HepG2 (cell line): ENCODE measurements at regions not wholly inside any gene's neighbourhood (a gene's known extent, or its start where the extent isn't known, plus 50 kb on each side); places are given as distances from the start of the nearest gene placed in this dataset.

ENCODE experiments used
- ATAC-seq: fragments of 200-7000 bp; cut with Tn5 transposase; 3 replicates; pipeline ENCODE4 v1.9.1; 2020; ENCODE audit warnings: mild to moderate bottlenecking, moderate library complexity
- BruUV-seq: library from RNA; stranded (reverse); fragments of 400-500 nt; replicated peaks from 2 replicates; lab custom pipeline; 2021; lab: Mats Ljungman, UMichigan
- CTCF ChIA-PET: fragments of 300-600 bp; formaldehyde crosslinking; extraction: SDS; loops from one replicate; lab custom pipeline; 2021; ENCODE audit warnings: low total read pairs, inconsistent platforms, low intra/inter-chr PET ratio; lab: Yijun Ruan, JAX
- POLR2A ChIA-PET: fragments of 350-600 bp; sonication (Branson Sonifier 250); formaldehyde crosslinking; loops from one replicate; lab custom pipeline; 2020; ENCODE audit warnings: antibody characterized with exemption, inconsistent platforms; lab: Yijun Ruan, JAX
- DNase-seq: peaks from one replicate; pipeline ENCODE4 v3.0.0-alpha.2; 2015; ENCODE audit warnings: low spot score
- FAIRE-seq: peaks from 3 replicates; lab custom pipeline; 2011; peaks lifted over from hg19 to GRCh38; lab: Jason Lieb, UNC
- H2AFZ ChIP-seq: one replicate; pipeline ENCODE4 v1.6.1; 2011; ENCODE audit warnings: low read length, inconsistent platforms
- H3K27ac ChIP-seq: fragments of 300-600 bp; 3 replicates; pipeline ENCODE4 v1.8.0; 2011; ENCODE audit warnings: mixed run types, mild to moderate bottlenecking, mixed read lengths, low read length, inconsistent platforms; ENCODE audit not compliant: insufficient read depth; ENCODE audit errors: extremely low read length
- H3K27me3 ChIP-seq, 2 experiments: fragments of 200-600 bp in 1 of 2; 2 replicates in 1 of 2; 3 replicates in 1 of 2; pipeline versions ENCODE4 v1.6.0 to v1.8.0; 2011; ENCODE audit warnings: low read length in 2 of 2, mild to moderate bottlenecking in 2 of 2, moderate library complexity in 2 of 2, inconsistent platforms in 1 of 2; ENCODE audit not compliant: insufficient read depth in 2 of 2, control insufficient read depth in 1 of 2
- H3K36me3 ChIP-seq, 2 experiments: fragments of 200-600 bp in 1 of 2; replicated peaks in 1 of 2; 2 replicates in 1 of 2; 3 replicates in 1 of 2; pipeline versions ENCODE4 v1.5.1 to v1.8.0; 2011; ENCODE audit warnings: low read length in 2 of 2, inconsistent platforms in 1 of 2; ENCODE audit not compliant: insufficient read depth in 2 of 2, control insufficient read depth in 1 of 2
- H3K4me1 ChIP-seq: 2 replicates; pipeline ENCODE4 v1.5.1; 2012; ENCODE audit warnings: low read length, inconsistent platforms; ENCODE audit not compliant: insufficient read depth
- H3K4me2 ChIP-seq: 2 replicates; pipeline ENCODE4 v1.6.0; 2011; ENCODE audit warnings: low read depth, low read length, inconsistent platforms
- H3K4me3 ChIP-seq, 3 experiments: fragments of 200-600 bp in 1 of 3; sonication (generic), shearing (Covaris generic) in 1 of 3; replicated peaks in 1 of 3; 2 replicates each; pipeline ENCODE4 v1.5.1; 2011 to 2016; ENCODE audit warnings: low read length in 3 of 3, inconsistent platforms in 2 of 3, low read depth in 2 of 3, mild to moderate bottlenecking in 2 of 3, control low read depth in 1 of 3, mixed read lengths in 1 of 3; ENCODE audit not compliant: insufficient read depth in 1 of 3
- H3K79me2 ChIP-seq: one replicate; pipeline ENCODE4 v1.6.1; 2011; ENCODE audit warnings: low read length, inconsistent platforms; ENCODE audit not compliant: insufficient read depth
- H3K9ac ChIP-seq: 2 replicates; pipeline ENCODE4 v1.6.0; 2011; ENCODE audit warnings: mild to moderate bottlenecking, low read depth, low read length, inconsistent platforms; ENCODE audit not compliant: insufficient read depth
- H3K9me3 ChIP-seq: 2 replicates; pipeline ENCODE4 v1.5.1; 2012; ENCODE audit warnings: mild to moderate bottlenecking, low read length
- H4K20me1 ChIP-seq: 2 replicates; pipeline ENCODE4 v1.6.0; 2011; ENCODE audit warnings: inconsistent platforms, mild to moderate bottlenecking, low read length, moderate library complexity; ENCODE audit not compliant: insufficient read depth
- CBX1 ChIP-seq: IDR thresholded peaks from one replicate; pipeline ENCODE4 v1.6.1; 2016; ENCODE audit warnings: antibody characterized with exemption, low read depth
- GFI1 ChIP-seq: sonication (generic); formaldehyde crosslinking; IDR thresholded peaks from 2 replicates; pipeline ENCODE4 v1.5.0; 2020; ENCODE audit warnings: missing genetic modification reagents, mild to moderate bottlenecking, borderline replicate concordance
- HMGA1 ChIP-seq: sonication (generic); formaldehyde crosslinking; conservative IDR thresholded peaks from 2 replicates; pipeline ENCODE4 v1.4.0; 2020; ENCODE audit warnings: missing genetic modification reagents
- MED13 ChIP-seq: sonication (generic); formaldehyde crosslinking; IDR thresholded peaks from 2 replicates; pipeline ENCODE4 v1.5.0; 2020; ENCODE audit warnings: missing genetic modification reagents
- MTERF4 ChIP-seq: sonication (generic); formaldehyde crosslinking; IDR thresholded peaks from 2 replicates; pipeline ENCODE4 v1.8.0; 2023; ENCODE audit warnings: mild to moderate bottlenecking, missing genetic modification reagents
- MTF2 ChIP-seq: sonication (generic); formaldehyde crosslinking; IDR thresholded peaks from 2 replicates; pipeline ENCODE4 v1.5.0; 2020; ENCODE audit warnings: missing genetic modification reagents, borderline replicate concordance
- NFKBIZ ChIP-seq: IDR thresholded peaks from 2 replicates; pipeline ENCODE4 v1.6.1; 2018; ENCODE audit warnings: missing genetic modification reagents, missing compliant biosample characterization
- PTBP1 ChIP-seq: fragments of 200-400 bp; formaldehyde crosslinking; IDR thresholded peaks from 2 replicates; pipeline ENCODE4 v1.6.1; 2018; ENCODE audit warnings: low read length, low read depth; ENCODE audit not compliant: poor library complexity, severe bottlenecking
- RXRA ChIP-seq: sonication (generic); formaldehyde crosslinking; IDR thresholded peaks from 2 replicates; pipeline ENCODE4 v1.5.1; 2020; ENCODE audit warnings: missing genetic modification reagents
- TFE3 ChIP-seq: IDR thresholded peaks from 2 replicates; pipeline ENCODE4 v1.6.1; 2016
- ZNF20 ChIP-seq: sonication (generic); formaldehyde crosslinking; IDR thresholded peaks from 2 replicates; pipeline ENCODE4 v1.4.0; 2020; ENCODE audit warnings: mild to moderate bottlenecking, moderate library complexity, missing genetic modification reagents
- ZNF225 ChIP-seq: sonication (generic); formaldehyde crosslinking; IDR thresholded peaks from 2 replicates; pipeline ENCODE4 v1.4.0; 2020; ENCODE audit warnings: mild to moderate bottlenecking, missing genetic modification reagents
- ZNF543 ChIP-seq: sonication (generic); formaldehyde crosslinking; IDR thresholded peaks from 2 replicates; pipeline ENCODE4 v1.4.0; 2020; ENCODE audit warnings: mild to moderate bottlenecking, missing genetic modification reagents
- ZNF557 ChIP-seq: sonication (generic); formaldehyde crosslinking; IDR thresholded peaks from 2 replicates; pipeline ENCODE4 v1.4.0; 2020; ENCODE audit warnings: missing genetic modification reagents
- ZNF691 ChIP-seq: sonication (generic); formaldehyde crosslinking; IDR thresholded peaks from 2 replicates; pipeline ENCODE4 v1.4.0; 2020; ENCODE audit warnings: missing genetic modification reagents, low read depth, mild to moderate bottlenecking, borderline replicate concordance
- ZNF777 ChIP-seq: sonication (generic); formaldehyde crosslinking; IDR thresholded peaks from 2 replicates; pipeline ENCODE4 v1.4.0; 2020; ENCODE audit warnings: missing genetic modification reagents
- ZNF792 ChIP-seq: IDR thresholded peaks from 2 replicates; pipeline ENCODE4 v1.6.1; 2016
- WGBS: methylation state at CpG from one replicate; pipeline ENCODE4 v1.1.6; 2017; ENCODE audit warnings: low lambda C conversion rate; 5-methylcytosine and 5-hydroxymethylcytosine counted together
- in situ Hi-C: cut with HindIII; loops from 2 replicates; pipeline ENCODE4 v1.10.0; 2017; ENCODE audit warnings: low pct_unique_long_range_greater_than_20kb; ENCODE audit not compliant: extremely low pct_ligation_motif_present
- intact Hi-C: fragments of 100-400 bp; cut with micrococcal nuclease; formaldehyde crosslinking; loops from one replicate; pipeline ENCODE4 v1.10.0; 2022; ENCODE audit not compliant: unreplicated experiment
- TF ChIP-seq, protein P1 (sequence below): sonication (generic); formaldehyde crosslinking; conservative IDR thresholded peaks from 2 replicates; pipeline ENCODE4 v1.4.0; 2020; ENCODE audit warnings: missing genetic modification reagents
- TF ChIP-seq, protein P2 (sequence below): sonication (generic); formaldehyde crosslinking; IDR thresholded peaks from 2 replicates; pipeline ENCODE4 v1.5.0; 2020; ENCODE audit warnings: mild to moderate bottlenecking, missing genetic modification reagents, moderate library complexity

DNA sequence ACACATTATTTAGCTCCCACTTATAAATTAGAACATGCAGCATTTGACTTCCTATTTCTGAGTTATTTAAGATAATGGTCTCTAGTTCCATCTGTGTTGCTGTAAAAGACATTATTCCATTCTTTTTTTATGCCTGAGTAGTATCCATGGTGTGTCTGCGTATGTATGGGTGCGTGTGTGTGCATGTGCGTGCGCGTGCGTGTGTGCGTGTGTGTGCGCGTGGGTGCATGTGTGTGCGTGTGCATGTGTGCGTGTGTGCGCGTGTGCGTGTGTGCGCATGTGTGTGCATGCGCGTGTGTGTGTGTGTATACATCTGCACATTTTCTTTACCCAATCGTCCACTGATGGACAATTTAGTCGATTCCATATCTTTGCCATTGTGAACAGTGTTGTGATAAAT lies 479.4 kb upstream of the TMEM132C start:
- POLR2A ChIA-PET, result no interaction called here
- H3K27ac ChIP-seq, result no peak overlapping the region
- in situ Hi-C loops (no loop called here), intact Hi-C loops (no loop called here)
- no peak overlapping the region for H3K9ac ChIP-seq
- H3K79me2 ChIP-seq, result no peaks in the 10 kb centered on the region
- CTCF ChIA-PET, result no interaction called here
- H3K9me3 ChIP-seq, result no peaks in the 10 kb centered on the region
- H3K27me3 ChIP-seq, result no peaks in the 10 kb centered on the region; a peak in 1 of 5 replicates
- H3K36me3 ChIP-seq, result no peaks in the 10 kb centered on the region
- no peaks in the 10 kb centered on the region for H4K20me1 ChIP-seq
- no peak overlapping the region for H3K4me3 ChIP-seq
- WGBS, result 55% methylated on average over 19 of the region's 19 CpGs
- DNase-seq (no peak), FAIRE-seq (no peak), ATAC-seq (no peak)
- TF ChIP-seq PTBP1 (no peak), ZNF225 (no peak), ZNF557 (CRISPR knock-in tag) (no peak), MED13 (CRISPR knock-in tag) (no peak), NFKBIZ (CRISPR knock-in tag) (no peak), TFE3 (CRISPR knock-in tag) (no peak), HMGA1 (CRISPR knock-in tag) (no peak), GFI1 (CRISPR knock-in tag) (no peak), ZNF20 (CRISPR knock-in tag) (no peak), RXRA (CRISPR knock-in tag) (no peak), CBX1 (no peak), ZNF543 (CRISPR knock-in tag) (no peak), ZNF777 (CRISPR knock-in tag) (no peak), ZNF792 (CRISPR knock-in tag) (no peak), MTERF4 (CRISPR knock-in tag) (no peak), ZNF691 (CRISPR knock-in tag) (no peak), MTF2 (CRISPR knock-in tag) (no peak)
- TF ChIP-seq, protein P1, sequence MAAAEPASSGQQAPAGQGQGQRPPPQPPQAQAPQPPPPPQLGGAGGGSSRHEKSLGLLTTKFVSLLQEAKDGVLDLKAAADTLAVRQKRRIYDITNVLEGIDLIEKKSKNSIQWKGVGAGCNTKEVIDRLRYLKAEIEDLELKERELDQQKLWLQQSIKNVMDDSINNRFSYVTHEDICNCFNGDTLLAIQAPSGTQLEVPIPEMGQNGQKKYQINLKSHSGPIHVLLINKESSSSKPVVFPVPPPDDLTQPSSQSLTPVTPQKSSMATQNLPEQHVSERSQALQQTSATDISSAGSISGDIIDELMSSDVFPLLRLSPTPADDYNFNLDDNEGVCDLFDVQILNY (CRISPR knock-in tag), result no peak
- TF ChIP-seq, protein P2, sequence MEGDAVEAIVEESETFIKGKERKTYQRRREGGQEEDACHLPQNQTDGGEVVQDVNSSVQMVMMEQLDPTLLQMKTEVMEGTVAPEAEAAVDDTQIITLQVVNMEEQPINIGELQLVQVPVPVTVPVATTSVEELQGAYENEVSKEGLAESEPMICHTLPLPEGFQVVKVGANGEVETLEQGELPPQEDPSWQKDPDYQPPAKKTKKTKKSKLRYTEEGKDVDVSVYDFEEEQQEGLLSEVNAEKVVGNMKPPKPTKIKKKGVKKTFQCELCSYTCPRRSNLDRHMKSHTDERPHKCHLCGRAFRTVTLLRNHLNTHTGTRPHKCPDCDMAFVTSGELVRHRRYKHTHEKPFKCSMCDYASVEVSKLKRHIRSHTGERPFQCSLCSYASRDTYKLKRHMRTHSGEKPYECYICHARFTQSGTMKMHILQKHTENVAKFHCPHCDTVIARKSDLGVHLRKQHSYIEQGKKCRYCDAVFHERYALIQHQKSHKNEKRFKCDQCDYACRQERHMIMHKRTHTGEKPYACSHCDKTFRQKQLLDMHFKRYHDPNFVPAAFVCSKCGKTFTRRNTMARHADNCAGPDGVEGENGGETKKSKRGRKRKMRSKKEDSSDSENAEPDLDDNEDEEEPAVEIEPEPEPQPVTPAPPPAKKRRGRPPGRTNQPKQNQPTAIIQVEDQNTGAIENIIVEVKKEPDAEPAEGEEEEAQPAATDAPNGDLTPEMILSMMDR, result no peak
- no peak overlapping the region for H3K4me2 ChIP-seq
- no peak overlapping the region for H2AFZ ChIP-seq
- no TSS peak for BruUV-seq
- no peaks in the 10 kb centered on the region for H3K4me1 ChIP-seq
